ENCODE measurements at regions not wholly inside any gene's neighbourhood (a gene's known extent, or its start where the extent isn't known, plus 50 kb on each side); places are given as distances from the start of the nearest gene placed in this dataset.

GRCh38 chr22:23415490-23415851, 164.6 kb downstream of the IGLL1 start:
- TF ChIP-seq CTCF (IDR thresholded peaks at IDR 0.05) (no peak), EP300 (IDR thresholded peaks at IDR 0.05) (no peak)
